ENCODE measurements at regions not wholly inside any gene's neighbourhood (a gene's known extent, or its start where the extent isn't known, plus 50 kb on each side); places are given as distances from the start of the nearest gene placed in this dataset.

DNA sequence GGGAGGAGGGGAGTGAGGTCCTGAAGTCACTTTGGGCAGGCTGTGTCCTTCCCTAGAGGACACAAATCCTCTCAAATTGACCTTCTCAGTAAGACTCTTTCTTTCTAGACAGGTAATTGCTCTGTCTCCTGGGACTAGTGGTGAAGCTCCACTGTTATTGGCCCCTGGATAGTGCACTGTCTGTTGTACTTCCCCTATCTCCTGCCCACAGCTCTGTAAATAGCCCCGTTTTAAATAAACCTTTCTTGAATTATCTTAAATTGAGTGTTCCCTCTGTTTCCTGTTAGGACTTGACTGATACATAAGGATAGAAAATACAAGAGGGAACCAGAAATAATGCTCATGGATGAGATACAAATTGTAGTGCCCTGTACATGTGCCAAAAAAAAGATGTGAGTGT, 229.5 kb upstream of the USP24 start:
- TF ChIP-seq SUZ12 (IDR thresholded peaks at IDR 0.05; ENCODE audit: extremely low read depth, insufficient read depth, insufficient read length) (no peak), YY1 (IDR thresholded peaks at IDR 0.05; ENCODE audit: insufficient read depth, insufficient read length) (no peak), ZNF274 (IDR thresholded peaks at IDR 0.05; ENCODE audit: low read depth, low read length) (no peak)

Data from NT2/D1 (cell line).